K562 (cell line): ENCODE measurements at regions not wholly inside any gene's neighbourhood (a gene's known extent, or its start where the extent isn't known, plus 50 kb on each side); places are given as distances from the start of the nearest gene placed in this dataset.
A peak's percentile ranks its signal among the peaks of the same experiment; 100 is the strongest.
"Not testable (repeated sequence)": the region's sequence is repeated elsewhere in the genome, so short reads cannot be mapped to it uniquely, and the experiment has no call there.

ENCODE experiments used
- ARID1B ChIP-seq: fragments of 450-650 bp; IDR thresholded peaks from 2 replicates; pipeline ENCODE4 v1.6.1; 2016; ENCODE audit warnings: antibody characterized with exemption, mild to moderate bottlenecking, inconsistent platforms
- BRD4 ChIP-seq: fragments of 200-600 bp; sonication (generic); IDR thresholded peaks from 2 replicates; pipeline ENCODE4 v1.6.1; 2017; ENCODE audit warnings: inconsistent platforms
- CBFA2T3 ChIP-seq: fragments of 450-650 bp; IDR thresholded peaks from 2 replicates; pipeline ENCODE4 v1.6.1; 2017
- CHAMP1 ChIP-seq: fragments of 450-650 bp; IDR thresholded peaks from 2 replicates; pipeline ENCODE4 v1.6.1; 2016; ENCODE audit warnings: mild to moderate bottlenecking
- CHD1 ChIP-seq: fragments of 200-600 bp; sonication (generic); IDR thresholded peaks from one replicate; pipeline ENCODE4 v1.6.1; 2012; ENCODE audit warnings: mild to moderate bottlenecking, moderate library complexity, low read length, inconsistent platforms
- DDX20 ChIP-seq: fragments of 450-650 bp; IDR thresholded peaks from 2 replicates; pipeline ENCODE4 v1.6.1; 2016; ENCODE audit warnings: missing genetic modification characterization, low read depth, mild to moderate bottlenecking, missing compliant biosample characterization, moderate library complexity
- DNMT1 ChIP-seq: fragments of 450-650 bp; IDR thresholded peaks from 2 replicates; pipeline ENCODE4 v1.6.1; 2016; ENCODE audit warnings: antibody characterized with exemption, mild to moderate bottlenecking
- ETV5 ChIP-seq: sonication (generic); formaldehyde crosslinking; IDR thresholded peaks from 2 replicates; pipeline ENCODE4 v1.4.0; 2020; ENCODE audit warnings: low read depth, mild to moderate bottlenecking, missing genetic modification reagents
- FOSL1 ChIP-seq: fragments of 200-800 bp; sonication (Bioruptor generic); conservative IDR thresholded peaks from 2 replicates; pipeline ENCODE4 v1.6.1; 2016; ENCODE audit warnings: missing genetic modification characterization, missing compliant biosample characterization
- KDM1A ChIP-seq, 2 experiments: fragments of 450-650 bp; IDR thresholded peaks; 2 replicates each; pipeline ENCODE4 v1.6.1; 2016; ENCODE audit warnings: mild to moderate bottlenecking in 2 of 2
- KHSRP ChIP-seq: fragments of 450-650 bp; IDR thresholded peaks from 2 replicates; pipeline ENCODE4 v1.6.1; 2017
- KLF16 ChIP-seq: IDR thresholded peaks from 2 replicates; pipeline ENCODE4 v1.6.1; 2016; ENCODE audit warnings: antibody characterized with exemption
- NCOA1 ChIP-seq: fragments of 450-650 bp; IDR thresholded peaks from 2 replicates; pipeline ENCODE4 v1.6.1; 2016; ENCODE audit warnings: low read depth
- NFE2 ChIP-seq: IDR thresholded peaks from 2 replicates; pipeline ENCODE4 v1.6.1; 2014; ENCODE audit warnings: antibody characterized with exemption, low read depth
- NR4A1 ChIP-seq, 2 experiments: fragments of 250-450 bp in 1 of 2; fragments of 450-650 bp in 1 of 2; sonication (Bioruptor Pico) in 1 of 2; IDR thresholded peaks; 2 replicates each; pipeline versions ENCODE4 v1.4.0 to v1.6.1; 2016 to 2020; ENCODE audit warnings: mild to moderate bottlenecking in 2 of 2, missing compliant biosample characterization in 1 of 2, missing genetic modification characterization in 1 of 2, moderate library complexity in 1 of 2
- PHB2 ChIP-seq: fragments of 450-650 bp; IDR thresholded peaks from 2 replicates; pipeline ENCODE4 v1.6.1; 2017; ENCODE audit warnings: low read depth
- TAL1 ChIP-seq: fragments of 450-650 bp; IDR thresholded peaks from 2 replicates; pipeline ENCODE4 v1.6.1; 2016; ENCODE audit warnings: mild to moderate bottlenecking
- TEAD1 ChIP-seq, 2 experiments: fragments of 450-650 bp in 1 of 2; sonication (generic) in 1 of 2; formaldehyde crosslinking; IDR thresholded peaks; 2 replicates each; pipeline versions ENCODE4 v1.4.0 to v1.8.0; 2020 to 2022; ENCODE audit warnings: mild to moderate bottlenecking in 2 of 2, missing genetic modification reagents in 1 of 2
- TRIM24 ChIP-seq, 2 experiments: fragments of 450-650 bp; IDR thresholded peaks; 2 replicates each; pipeline ENCODE4 v1.6.1; 2016
- ZNF431 ChIP-seq: sonication (generic); formaldehyde crosslinking; IDR thresholded peaks from 2 replicates; pipeline ENCODE4 v1.8.0; 2022; ENCODE audit warnings: mild to moderate bottlenecking, missing genetic modification reagents
- ZNF584 ChIP-seq: fragments of 200-800 bp; sonication (Bioruptor generic); IDR thresholded peaks from 2 replicates; pipeline ENCODE4 v1.6.1; 2016; ENCODE audit warnings: low read depth, mild to moderate bottlenecking, missing genetic modification characterization, missing compliant biosample characterization
- TF ChIP-seq, protein P1 (sequence below): fragments of 450-650 bp; IDR thresholded peaks from 2 replicates; pipeline ENCODE4 v1.6.1; 2016; ENCODE audit warnings: antibody characterized with exemption
- TF ChIP-seq, protein P2 (sequence below): fragments of 200-800 bp; sonication (Bioruptor generic); IDR thresholded peaks from 2 replicates; pipeline ENCODE4 v1.6.1; 2017; ENCODE audit warnings: missing genetic modification characterization, missing compliant biosample characterization

DNA sequence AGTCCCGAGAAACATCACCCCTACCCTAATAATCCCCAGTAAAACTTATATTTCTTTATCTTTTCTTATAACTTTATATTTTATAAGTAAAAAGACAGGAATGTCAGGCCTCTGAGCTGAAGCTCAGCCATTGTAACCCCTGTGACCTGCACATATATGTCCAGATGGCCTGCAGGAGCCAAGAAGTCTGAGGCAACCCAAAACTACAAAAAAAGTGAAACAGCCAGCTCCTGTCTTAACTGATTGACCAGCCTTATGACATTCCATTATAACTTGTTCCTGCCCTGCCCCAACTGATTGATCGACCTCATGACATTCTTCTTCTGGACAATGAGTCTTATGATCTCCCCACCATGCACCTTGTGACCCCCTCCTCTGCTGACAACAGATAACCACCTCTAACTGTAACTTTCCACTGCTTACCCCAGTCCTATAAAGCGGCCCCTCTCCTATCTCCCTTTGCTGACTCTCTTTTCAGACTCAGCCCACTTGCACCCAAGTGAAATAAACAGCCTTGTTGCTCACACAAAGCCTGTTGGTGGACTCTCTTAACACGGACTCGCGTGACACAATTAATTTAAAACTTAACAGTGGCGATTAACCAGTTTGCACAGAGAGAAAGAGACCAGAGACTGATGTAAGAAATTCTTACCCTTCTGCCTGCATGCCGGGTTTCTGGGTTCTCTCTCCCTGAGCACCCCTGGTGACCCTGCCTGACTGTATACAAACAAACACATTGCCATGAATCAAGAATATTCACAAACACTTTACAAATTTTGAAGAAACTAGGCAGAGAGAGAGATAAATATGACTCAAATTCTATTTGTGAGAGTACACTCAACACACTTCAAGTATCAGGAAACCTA, 1109.2 kb upstream of the TMEM132C start (continued):
- TF ChIP-seq, protein P1, sequence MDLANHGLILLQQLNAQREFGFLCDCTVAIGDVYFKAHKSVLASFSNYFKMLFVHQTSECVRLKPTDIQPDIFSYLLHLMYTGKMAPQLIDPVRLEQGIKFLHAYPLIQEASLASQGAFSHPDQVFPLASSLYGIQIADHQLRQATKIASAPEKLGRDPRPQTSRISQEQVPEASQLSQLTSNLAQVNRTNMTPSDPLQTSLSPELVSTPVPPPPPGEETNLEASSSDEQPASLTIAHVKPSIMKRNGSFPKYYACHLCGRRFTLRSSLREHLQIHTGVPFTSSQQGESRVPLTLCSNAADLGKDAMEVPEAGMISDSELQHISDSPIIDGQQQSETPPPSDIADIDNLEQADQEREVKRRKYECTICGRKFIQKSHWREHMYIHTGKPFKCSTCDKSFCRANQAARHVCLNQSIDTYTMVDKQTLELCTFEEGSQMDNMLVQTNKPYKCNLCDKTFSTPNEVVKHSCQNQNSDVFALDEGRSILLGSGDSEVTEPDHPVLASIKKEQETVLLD = peak; percentile 92
- TF ChIP-seq TEAD1 (CRISPR knock-in tag; IDR thresholded peaks at IDR 0.05) (peak; percentile 77 to 82), ZNF584 (CRISPR knock-in tag) (peak; percentile 71), BRD4 (peak; percentile 49; the same call in 1 of the 2 replicates), TAL1 (peak; percentile 96), TRIM24 (IDR thresholded peaks at IDR 0.05) (peak; percentile 93 to 95), CBFA2T3 (peak; percentile 98), ETV5 (CRISPR knock-in tag) (0 out of 2 replicates have a peak, but pooled peaks have one; percentile 38), PHB2 (peak; percentile 90), KHSRP (peak; percentile 71; the same call in 1 of the 2 replicates), NCOA1 (peak; percentile 93), DNMT1 (0 out of 2 replicates have a peak, but pooled peaks have one; percentile 13), CHAMP1 (peak; percentile 91), NR4A1 (tag; IDR thresholded peaks at IDR 0.05) (peak; percentile 30; the same call in 1 of the 2 replicates), DDX20 (peak; percentile 84), CHD1 (peak; percentile 2), FOSL1 (tag) (peak; percentile 35; the same call in 1 of the 2 replicates), NFE2 (0 out of 2 replicates have a peak, but pooled peaks have one; percentile 29), ARID1B (peak; percentile 98), KDM1A (IDR thresholded peaks at IDR 0.05) (peak; percentile 98), ZNF431 (CRISPR knock-in tag) (0 out of 2 replicates have a peak, but pooled peaks have one; percentile 33), KLF16 (peak; percentile 66; the same call in 1 of the 2 replicates)
- TF ChIP-seq NR4A1 (CRISPR knock-in tag; IDR thresholded peaks at IDR 0.05) = not testable (repeated sequence)
- TF ChIP-seq, protein P2, sequence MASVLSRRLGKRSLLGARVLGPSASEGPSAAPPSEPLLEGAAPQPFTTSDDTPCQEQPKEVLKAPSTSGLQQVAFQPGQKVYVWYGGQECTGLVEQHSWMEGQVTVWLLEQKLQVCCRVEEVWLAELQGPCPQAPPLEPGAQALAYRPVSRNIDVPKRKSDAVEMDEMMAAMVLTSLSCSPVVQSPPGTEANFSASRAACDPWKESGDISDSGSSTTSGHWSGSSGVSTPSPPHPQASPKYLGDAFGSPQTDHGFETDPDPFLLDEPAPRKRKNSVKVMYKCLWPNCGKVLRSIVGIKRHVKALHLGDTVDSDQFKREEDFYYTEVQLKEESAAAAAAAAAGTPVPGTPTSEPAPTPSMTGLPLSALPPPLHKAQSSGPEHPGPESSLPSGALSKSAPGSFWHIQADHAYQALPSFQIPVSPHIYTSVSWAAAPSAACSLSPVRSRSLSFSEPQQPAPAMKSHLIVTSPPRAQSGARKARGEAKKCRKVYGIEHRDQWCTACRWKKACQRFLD (CRISPR knock-in tag) = peak; percentile 75
